Fibroblast of mammary gland (primary cell): ENCODE measurements at regions not wholly inside any gene's neighbourhood (a gene's known extent, or its start where the extent isn't known, plus 50 kb on each side); places are given as distances from the start of the nearest gene placed in this dataset.

Experiments
- DNase-seq: peaks from one replicate; pipeline ENCODE4 v3.0.0-alpha.2; 2010; ENCODE audit warnings: low read depth
- H3K4me3 ChIP-seq: 2 replicates; pipeline ENCODE4 v1.5.1; 2011; ENCODE audit warnings: low read depth, mild to moderate bottlenecking, low read length, moderate library complexity; ENCODE audit not compliant: control insufficient read depth
- CTCF ChIP-seq: conservative IDR thresholded peaks from 2 replicates; pipeline ENCODE4 v1.5.1; 2011; ENCODE audit warnings: low read depth, low read length, inconsistent platforms; ENCODE audit not compliant: control insufficient read depth, insufficient read depth

- TF ChIP-seq CTCF: no peak
- no peak for DNase-seq
- no peak overlapping the region for H3K4me3 ChIP-seq
Observed at GRCh38 chr5:84794486-84795035, 409.9 kb upstream of the EDIL3 start.

- no peak overlapping the region for H3K4me3 ChIP-seq
- TF ChIP-seq CTCF: no peak
- DNase-seq: no peak
Observed at GRCh38 chr5:84791730-84792129, 407.1 kb upstream of the EDIL3 start.

- no peak for DNase-seq
- H3K4me3 ChIP-seq: no peak overlapping the region
- no peak for TF ChIP-seq CTCF
Observed at GRCh38 chr5:84791138-84791537, 406.5 kb upstream of the EDIL3 start.

GRCh38 chr5:84790406-84790805 is 405.7 kb upstream of the EDIL3 start:
- no peak overlapping the region for H3K4me3 ChIP-seq
- DNase-seq: no peak
- no peak for TF ChIP-seq CTCF

GRCh38 chr5:84783003-84783402 is 398.3 kb upstream of the EDIL3 start:
- no peak for DNase-seq
- H3K4me3 ChIP-seq: no peak overlapping the region
- no peak for TF ChIP-seq CTCF

- no peak overlapping the region for H3K4me3 ChIP-seq
- no peak for DNase-seq
- TF ChIP-seq CTCF: no peak
Observed at GRCh38 chr5:84779186-84779585, 394.5 kb upstream of the EDIL3 start.

GRCh38 chr5:84764227-84764626 is 379.5 kb upstream of the EDIL3 start:
- no peak for DNase-seq
- no peak overlapping the region for H3K4me3 ChIP-seq

More at GRCh38 chr5:84764227-84764626, 379.5 kb upstream of the EDIL3 start:
- TF ChIP-seq CTCF: no peak
